Endothelial cell of umbilical vein (primary cell): ENCODE measurements at regions not wholly inside any gene's neighbourhood (a gene's known extent, or its start where the extent isn't known, plus 50 kb on each side); places are given as distances from the start of the nearest gene placed in this dataset.

Experiments
- BruUV-seq: library from RNA; stranded (reverse); fragments of 400-500 nt; replicated peaks from 2 replicates; lab custom pipeline; 2021; lab: Mats Ljungman, UMichigan
- CTCF ChIA-PET: fragments of 300-600, 350-600 bp; sonication (Branson Sonifier 250); formaldehyde crosslinking; loops from one replicate; lab custom pipeline; 2021; ENCODE audit warnings: antibody characterized with exemption, inconsistent platforms; lab: Charles Lee
- POLR2A ChIA-PET: fragments of 300-600, 350-600 bp; sonication (Branson Sonifier 250); formaldehyde crosslinking; loops from one replicate; lab custom pipeline; 2021; ENCODE audit warnings: antibody characterized with exemption, inconsistent platforms; lab: Charles Lee
- DNase-seq: peaks from one replicate; pipeline ENCODE4 v3.0.0-alpha.2; 2011; ENCODE audit warnings: low read depth, low spot score
- FAIRE-seq: peaks from 2 replicates; lab custom pipeline; 2011; peaks lifted over from hg19 to GRCh38; lab: Jason Lieb, UNC
- H2AFZ ChIP-seq: 2 replicates; pipeline ENCODE4 v1.6.0; 2012; ENCODE audit warnings: low read depth, low read length, control low read depth, inconsistent platforms
- H3K27ac ChIP-seq: 2 replicates; pipeline ENCODE4 v1.5.1; 2011; ENCODE audit warnings: low read depth, mild to moderate bottlenecking, control low read depth, low read length, moderate library complexity; ENCODE audit not compliant: insufficient read depth
- H3K27me3 ChIP-seq, 2 experiments: 2 replicates each; pipeline versions ENCODE4 v1.6.0 to v1.6.1; 2011; ENCODE audit warnings: low read length in 2 of 2, mixed read lengths in 1 of 2; ENCODE audit not compliant: control insufficient read depth in 2 of 2, insufficient read depth in 2 of 2
- H3K36me3 ChIP-seq, 2 experiments: 2 replicates in 1 of 2; 3 replicates in 1 of 2; pipeline ENCODE4 v1.5.1; 2011; ENCODE audit warnings: low read length in 2 of 2, mild to moderate bottlenecking in 1 of 2, moderate library complexity in 1 of 2; ENCODE audit not compliant: control insufficient read depth in 2 of 2, insufficient read depth in 2 of 2; ENCODE audit errors: extremely low read depth in 1 of 2
- H3K4me1 ChIP-seq: 3 replicates; pipeline ENCODE4 v1.5.1; 2011; ENCODE audit warnings: mild to moderate bottlenecking, low read length; ENCODE audit not compliant: control insufficient read depth, insufficient read depth; ENCODE audit errors: extremely low read depth
- H3K4me2 ChIP-seq: 2 replicates; pipeline ENCODE4 v1.6.1; 2011; ENCODE audit warnings: low read length, control low read depth, mixed read lengths; ENCODE audit not compliant: insufficient read depth
- H3K4me3 ChIP-seq, 3 experiments: fragments of 200-600 bp in 1 of 3; sonication (generic), shearing (Covaris generic) in 1 of 3; replicated peaks in 1 of 3; 2 replicates each; pipeline ENCODE4 v1.5.1; 2011 to 2016; ENCODE audit warnings: control low read depth in 3 of 3, low read length in 3 of 3, mild to moderate bottlenecking in 2 of 3, inconsistent platforms in 1 of 3, low read depth in 1 of 3, moderate library complexity in 1 of 3; ENCODE audit not compliant: insufficient read depth in 1 of 3
- H3K79me2 ChIP-seq: 2 replicates; pipeline ENCODE4 v1.6.0; 2012; ENCODE audit warnings: low read length, inconsistent platforms; ENCODE audit not compliant: control insufficient read depth, insufficient read depth
- H3K9ac ChIP-seq: replicated peaks from 2 replicates; pipeline ENCODE3; 2011; ENCODE audit warnings: low read length, control low read depth; ENCODE audit not compliant: insufficient read depth; ENCODE audit errors: extremely low read depth
- H3K9me1 ChIP-seq: replicated peaks from 3 replicates; pipeline ENCODE4 v1.6.0; 2011; ENCODE audit warnings: mild to moderate bottlenecking, low read length; ENCODE audit not compliant: control insufficient read depth, insufficient read depth; ENCODE audit errors: extremely low read depth
- H3K9me3 ChIP-seq: replicated peaks from 2 replicates; pipeline ENCODE4 v1.5.1; 2012; ENCODE audit warnings: low read length, inconsistent platforms; ENCODE audit not compliant: control insufficient read depth, insufficient read depth
- H4K20me1 ChIP-seq: replicated peaks from 2 replicates; pipeline ENCODE3; 2011; ENCODE audit warnings: mild to moderate bottlenecking, low read length; ENCODE audit not compliant: control insufficient read depth, insufficient read depth; ENCODE audit errors: extremely low read depth
- CTCF ChIP-seq, 2 donors: IDR thresholded peaks; 1 replicate in 1 of 2; 2 replicates in 1 of 2; pipeline ENCODE4 v1.5.1; 2011; ENCODE audit warnings: low read length in 2 of 2, mild to moderate bottlenecking in 2 of 2, moderate library complexity in 2 of 2, control low read depth in 1 of 2, inconsistent platforms in 1 of 2, low read depth in 1 of 2; ENCODE audit not compliant: insufficient read depth in 1 of 2; ENCODE audit errors: extremely low read depth in 1 of 2
- EZH2 ChIP-seq: IDR thresholded peaks from 2 replicates; pipeline ENCODE4 v1.6.1; 2012; ENCODE audit warnings: borderline replicate concordance, low read depth, mild to moderate bottlenecking, moderate library complexity, low read length, inconsistent platforms; ENCODE audit not compliant: severe bottlenecking
- FOS ChIP-seq: IDR thresholded peaks from 2 replicates; pipeline ENCODE4 v1.6.1; 2011; ENCODE audit warnings: mild to moderate bottlenecking, low read length, moderate library complexity, borderline replicate concordance; ENCODE audit not compliant: insufficient read depth
- GATA2 ChIP-seq: IDR thresholded peaks from 2 replicates; pipeline ENCODE4 v1.7.0; 2011; ENCODE audit warnings: low read depth, mild to moderate bottlenecking, moderate library complexity, mixed read lengths, low read length; ENCODE audit not compliant: insufficient read length, insufficient read depth
- JUN ChIP-seq: IDR thresholded peaks from 2 replicates; pipeline ENCODE4 v1.6.1; 2011; ENCODE audit warnings: borderline replicate concordance, low read depth; ENCODE audit not compliant: insufficient read length, insufficient read depth
- MAX ChIP-seq: IDR thresholded peaks from 2 replicates; pipeline ENCODE4 v1.6.1; 2011; ENCODE audit not compliant: insufficient read depth, insufficient read length
- MYC ChIP-seq: IDR thresholded peaks from one replicate; pipeline ENCODE4 v1.6.1; 2011; ENCODE audit warnings: mild to moderate bottlenecking, low read depth, low read length
- POLR2A ChIP-seq: IDR thresholded peaks from 2 replicates; pipeline ENCODE4 v1.6.1; 2012; ENCODE audit warnings: low read depth, mild to moderate bottlenecking, control low read depth, low read length
- POLR2AphosphoS5 ChIP-seq: IDR thresholded peaks from 2 replicates; pipeline ENCODE4 v1.6.1; 2012; ENCODE audit warnings: low read depth, mild to moderate bottlenecking, control low read depth, low read length, moderate library complexity; ENCODE audit not compliant: insufficient read depth
- dilution Hi-C: fragments of 300-500 bp; cut with MboI; formaldehyde crosslinking; loops from one replicate; pipeline ENCODE4 v1.15.0; 2019; ENCODE audit warnings: low sequenced_read_pairs; ENCODE audit not compliant: extremely low pct_ligation_motif_present
- intact Hi-C: fragments of 100-400 bp; cut with micrococcal nuclease; formaldehyde crosslinking; loops from one replicate; pipeline ENCODE4 v1.10.0; 2022

- Histone ChIP-seq H3K36me3 (no peaks in the 10 kb centered on the region), H3K4me2 (no peak overlapping the region), H4K20me1 (no peaks in the 10 kb centered on the region), H3K4me1 (no peaks in the 10 kb centered on the region), H3K27me3 (no peaks in the 10 kb centered on the region), H3K9ac (no peak overlapping the region), H3K79me2 (no peaks in the 10 kb centered on the region), H3K9me1 (no peaks in the 10 kb centered on the region), H3K4me3 (no peak overlapping the region), H3K9me3 (peaks cover 2% of the 10 kb centered on the region), H3K27ac (no peak overlapping the region), H2AFZ (no peak overlapping the region)
- no peak for TF ChIP-seq JUN
- TF ChIP-seq POLR2A = no peak
- TF ChIP-seq GATA2 = no peak
- TF ChIP-seq POLR2AphosphoS5 = no peak
- DNase-seq = no peak
- BruUV-seq = no TSS peak
- intact Hi-C loops (no loop called here), dilution Hi-C loops (no loop called here)
- ChIA-PET CTCF (no interaction called here), POLR2A (no interaction called here)
- FAIRE-seq = no peak
Observed at GRCh38 chr3:139824864-139825263, 110.1 kb upstream of the CLSTN2 start.

- no peak overlapping the region for H3K4me2 ChIP-seq
- H3K27me3 ChIP-seq = no peaks in the 10 kb centered on the region
- no peaks in the 10 kb centered on the region for H3K36me3 ChIP-seq
- H3K9ac ChIP-seq = no peak overlapping the region
- DNase-seq (no peak), FAIRE-seq (no peak)
- TF ChIP-seq FOS = no peak
- TF ChIP-seq GATA2 = no peak
- no peak for TF ChIP-seq MYC
- no peak for TF ChIP-seq MAX
- no peak for TF ChIP-seq POLR2AphosphoS5
- no peak for TF ChIP-seq JUN
- TF ChIP-seq CTCF (IDR thresholded peaks at IDR 0.05; ENCODE audit: extremely low read depth in 1 of 2, insufficient read depth in 1 of 2, low read depth in 1 of 2, low read length in 2 of 2) = no peak
- no peak for TF ChIP-seq POLR2A
- TF ChIP-seq EZH2 = no peak
- no peak overlapping the region for H3K4me3 ChIP-seq
- no peaks in the 10 kb centered on the region for H3K9me1 ChIP-seq
- intact Hi-C loops (no loop called here), dilution Hi-C loops (no loop called here)
- peaks cover 5% of the 10 kb centered on the region for H3K9me3 ChIP-seq
- H3K79me2 ChIP-seq = no peaks in the 10 kb centered on the region
- CTCF ChIA-PET = no interaction called here
- H3K4me1 ChIP-seq = no peaks in the 10 kb centered on the region
- no TSS peak for BruUV-seq
- H4K20me1 ChIP-seq = no peaks in the 10 kb centered on the region
- POLR2A ChIA-PET = no interaction called here
- H3K27ac ChIP-seq = no peak overlapping the region
- H2AFZ ChIP-seq = no peak overlapping the region
Observed at GRCh38 chr3:139814646-139815045, 120.3 kb upstream of the CLSTN2 start.
